Activated CD4-positive, alpha-beta T cell treated with anti-CD3 and anti-CD28 coated beads for 24 hours (primary cell): ENCODE measurements at regions not wholly inside any gene's neighbourhood (a gene's known extent, or its start where the extent isn't known, plus 50 kb on each side); places are given as distances from the start of the nearest gene placed in this dataset.

Experiments used
- DNase-seq, 2 donors: peaks; one replicate each; pipeline ENCODE4 v3.0.0-alpha.2; 2020; ENCODE audit warnings: low read depth in 2 of 2

DNA sequence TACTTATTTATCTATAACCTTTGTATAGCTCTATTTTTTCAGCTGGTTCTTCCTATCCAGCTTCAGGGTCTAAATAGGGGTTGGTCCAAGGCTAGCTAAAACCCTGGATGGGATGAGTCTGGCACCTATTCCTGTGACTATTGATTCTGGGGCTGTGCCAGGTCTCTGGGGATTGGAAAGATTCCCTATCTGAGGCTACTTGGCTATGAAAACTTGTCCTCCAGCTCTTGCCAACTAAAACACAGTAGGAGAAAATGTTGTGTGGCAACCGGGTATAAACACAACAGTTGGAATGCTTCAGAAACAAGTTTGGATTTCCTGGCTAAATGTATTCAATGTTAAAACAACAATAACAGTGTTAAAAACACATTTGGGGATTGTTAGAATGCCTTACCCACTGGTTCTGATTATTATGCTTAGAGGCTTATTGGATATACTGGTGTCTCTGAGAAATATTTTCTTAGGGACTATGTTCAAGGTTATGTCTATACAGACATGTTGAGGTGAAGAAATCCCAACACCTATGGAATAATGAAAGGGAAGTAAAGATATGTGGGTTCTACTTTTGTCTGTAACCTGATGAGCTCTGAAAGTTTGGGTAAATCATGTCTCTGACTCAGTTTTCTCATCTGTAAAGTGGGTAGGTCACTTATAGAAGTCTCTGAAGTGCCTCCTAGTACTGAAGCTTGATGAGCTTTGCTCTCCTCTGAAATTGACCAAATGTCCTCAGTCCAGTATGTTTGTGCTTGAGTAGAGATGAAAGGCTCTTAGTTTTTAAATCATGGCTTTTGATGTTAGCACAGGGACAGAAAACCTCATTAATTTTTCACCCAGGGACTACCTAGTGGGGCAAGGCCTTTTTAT is 460.7 kb downstream of the MTX2 start:
- DNase-seq: no peak

DNA sequence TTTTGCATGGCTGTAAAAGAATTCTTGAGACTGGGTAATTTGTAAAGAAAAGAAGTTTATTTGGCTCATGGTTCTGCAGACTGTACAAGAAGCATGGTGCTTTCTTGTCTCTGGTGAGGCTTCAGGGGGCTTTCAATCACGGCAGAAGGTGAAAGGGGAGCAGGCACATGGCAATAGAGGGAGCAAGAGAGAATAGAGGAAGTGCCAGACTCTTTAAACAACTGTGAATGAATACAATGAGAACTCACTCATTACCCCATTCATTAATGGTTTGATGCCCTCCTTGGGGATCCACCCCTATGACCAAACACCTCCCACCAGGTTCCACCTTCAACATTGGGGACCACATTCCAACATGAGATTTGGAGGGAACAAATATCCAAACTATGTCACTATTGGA is 463.5 kb downstream of the MTX2 start:
- DNase-seq: no peak

DNA sequence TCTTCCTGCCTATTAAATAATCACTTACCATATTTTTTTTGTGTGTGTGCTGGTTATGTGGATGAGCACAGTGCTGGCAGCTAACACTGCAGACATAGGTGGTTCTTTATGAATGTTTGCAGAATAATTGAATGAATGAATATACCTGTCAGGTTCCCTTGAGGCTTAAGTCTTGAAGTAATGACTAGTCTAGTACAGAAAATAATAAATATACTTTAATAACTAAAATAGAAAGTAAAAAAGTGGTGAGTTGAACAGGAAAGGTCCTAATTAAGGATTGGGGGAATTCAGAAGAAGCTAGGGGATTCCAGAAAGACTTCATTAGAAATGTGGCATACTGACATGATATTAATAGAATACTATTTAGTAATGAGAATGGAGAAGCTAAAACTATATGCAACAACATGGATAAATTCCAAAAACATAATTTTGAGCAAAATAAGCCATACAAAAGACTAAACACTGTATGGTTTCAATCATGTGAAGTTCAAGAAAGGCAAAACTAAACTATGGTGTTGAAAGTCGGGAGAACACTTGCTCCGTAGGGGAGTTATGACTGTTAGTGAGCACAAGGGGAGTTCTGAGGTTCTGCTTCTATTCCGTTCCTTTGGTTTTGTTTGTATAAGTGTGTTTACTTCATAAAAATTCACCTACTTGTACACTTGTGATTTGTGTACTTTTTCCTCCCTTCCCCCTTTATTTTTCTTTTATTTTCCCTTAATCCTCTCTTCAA is 464.6 kb downstream of the MTX2 start:
- DNase-seq: no peak

DNA sequence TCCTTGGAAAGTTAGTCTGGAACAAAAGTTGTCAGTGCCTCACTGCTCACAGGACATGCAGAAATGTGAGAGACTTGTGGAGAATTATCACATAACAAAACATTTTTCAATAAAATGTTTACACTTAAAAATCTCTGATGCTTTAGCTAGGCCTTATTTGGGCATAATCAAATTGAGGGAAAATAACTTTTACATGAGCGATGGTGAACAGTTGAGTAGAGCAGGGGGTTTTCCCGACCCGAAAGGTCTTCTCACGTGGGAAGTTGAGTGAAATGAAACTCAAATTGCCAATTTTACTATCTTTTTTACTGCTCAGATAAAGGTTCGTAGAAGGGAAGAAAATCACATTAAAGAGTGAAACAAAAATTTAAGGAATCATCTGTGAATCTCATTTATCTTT is 465.6 kb downstream of the MTX2 start:
- DNase-seq: no peak

DNA sequence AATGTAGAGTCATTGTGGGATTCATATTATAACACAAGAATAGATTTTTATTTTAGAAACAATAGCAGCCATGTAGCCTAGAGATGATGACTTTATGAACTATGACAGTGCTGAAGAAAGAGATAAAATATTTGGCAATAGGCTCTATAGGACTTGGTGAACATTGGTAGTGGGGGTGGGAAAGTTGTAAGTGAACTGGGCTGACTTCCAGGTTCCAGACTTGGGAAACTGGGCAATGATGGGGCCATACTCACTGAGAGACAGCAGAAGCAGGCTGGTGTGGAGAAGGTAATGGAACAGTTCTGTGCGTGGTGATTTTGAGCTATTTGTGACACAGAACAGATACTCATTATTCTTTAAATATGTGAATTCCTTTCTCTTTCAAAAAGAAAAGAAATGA is 470.3 kb upstream of the HNRNPA3 start:
- DNase-seq: no peak

DNA sequence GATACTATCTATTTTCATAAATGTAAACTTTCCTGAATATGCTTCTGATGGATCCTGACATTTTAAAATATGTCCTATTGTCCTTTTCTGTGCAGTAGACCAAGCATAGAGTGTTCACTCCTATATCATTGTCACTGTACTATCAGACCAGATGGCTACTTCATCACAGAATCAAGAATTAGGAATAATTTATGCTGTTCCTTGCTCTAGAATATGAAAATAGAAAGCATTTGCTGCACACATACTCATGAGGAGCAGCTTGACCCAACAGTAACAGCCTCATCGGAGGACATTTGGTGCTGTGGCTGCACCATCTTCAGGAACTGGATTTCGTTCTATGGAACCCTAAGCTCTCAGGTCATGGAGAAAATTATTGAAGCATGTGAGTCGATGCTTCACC is 468.9 kb upstream of the HNRNPA3 start:
- DNase-seq: no peak

DNA sequence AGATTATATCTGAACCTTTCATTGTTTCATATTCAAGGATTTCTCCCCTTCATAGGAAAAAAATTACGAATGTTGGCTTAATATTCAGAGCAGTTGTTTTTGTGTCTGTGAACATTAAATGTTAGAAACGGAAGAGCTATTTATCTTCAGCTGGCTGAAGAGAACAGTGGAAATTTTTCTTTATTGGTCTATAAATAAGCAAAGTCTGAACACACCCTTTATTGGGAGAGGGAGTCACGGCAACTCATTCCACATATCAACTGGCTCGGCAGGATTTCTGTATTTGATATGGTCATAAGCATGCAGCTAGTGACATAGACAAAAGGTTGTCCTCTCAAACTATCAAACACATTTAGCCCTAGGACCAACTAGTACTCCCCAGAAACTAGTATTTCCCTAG is 468.4 kb upstream of the HNRNPA3 start:
- DNase-seq: no peak

DNA sequence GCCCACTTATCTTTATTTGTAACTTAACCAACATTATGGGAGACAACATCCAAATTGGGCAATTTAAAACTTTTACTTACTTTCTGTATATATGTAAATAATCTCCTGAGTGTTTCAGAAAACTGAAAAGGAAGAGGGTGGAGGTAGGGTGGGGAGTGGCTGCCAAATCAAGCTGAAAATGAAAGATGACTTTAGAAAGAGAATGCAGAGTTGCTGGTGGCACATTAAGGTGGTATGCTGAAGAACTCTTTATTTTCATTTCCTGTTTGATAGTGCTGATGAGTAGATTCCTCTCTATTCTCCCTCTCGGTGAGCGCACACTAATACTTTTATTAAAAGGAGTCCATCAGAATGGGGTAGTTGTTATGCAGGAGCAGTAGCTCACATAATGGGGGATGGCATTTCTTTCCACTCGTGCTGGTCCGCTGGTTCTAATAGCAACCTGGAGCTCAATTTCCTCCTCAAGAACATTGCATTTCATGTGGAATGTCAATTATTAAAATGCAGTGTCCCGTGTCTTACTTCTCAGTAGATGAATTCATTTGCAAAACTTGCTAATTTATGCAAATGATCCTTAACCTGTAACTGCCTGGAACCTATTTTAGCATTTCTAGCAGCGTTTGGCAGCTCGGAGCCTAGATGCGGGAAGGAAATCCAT is 466.9 kb upstream of the HNRNPA3 start:
- DNase-seq: no peak

DNA sequence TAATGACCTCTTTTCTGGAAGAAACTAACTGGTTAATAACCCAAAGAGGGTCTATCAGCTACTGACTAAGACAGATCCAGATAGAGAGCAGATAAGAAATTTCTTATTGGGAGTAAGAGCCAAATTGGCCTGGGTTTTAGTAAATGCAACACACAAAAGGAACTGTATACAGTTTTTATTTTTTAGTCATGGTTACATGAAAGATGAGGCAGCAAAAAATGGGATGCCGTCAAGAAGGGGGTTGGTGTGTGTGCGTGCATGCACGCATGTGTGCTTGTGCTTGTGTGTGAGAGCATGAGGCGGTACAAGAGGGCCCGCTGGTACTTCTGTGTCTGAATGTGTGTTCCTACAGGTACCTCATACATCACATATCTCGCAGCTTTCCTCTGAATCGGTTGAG is 466.2 kb upstream of the HNRNPA3 start:
- no peak for DNase-seq

DNA sequence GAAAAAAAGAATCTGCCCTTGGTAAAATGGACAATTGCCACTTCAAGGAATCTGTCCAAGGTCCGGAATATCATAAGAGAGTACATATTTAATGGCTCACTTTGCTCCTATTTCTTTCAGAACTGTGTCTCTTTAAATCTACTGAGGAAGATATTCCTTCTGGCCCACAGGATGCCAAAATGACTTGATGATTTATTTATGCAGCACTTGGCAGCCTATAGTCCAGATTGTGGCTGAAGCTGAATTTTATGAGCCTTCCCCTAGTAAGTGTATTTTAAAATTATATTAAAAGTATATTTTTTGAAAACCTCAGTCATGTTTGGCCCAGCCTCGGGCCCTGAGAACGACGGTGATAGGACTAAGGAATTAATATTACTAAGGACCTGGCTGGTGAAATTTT is 465.1 kb upstream of the HNRNPA3 start:
- DNase-seq: no peak

DNA sequence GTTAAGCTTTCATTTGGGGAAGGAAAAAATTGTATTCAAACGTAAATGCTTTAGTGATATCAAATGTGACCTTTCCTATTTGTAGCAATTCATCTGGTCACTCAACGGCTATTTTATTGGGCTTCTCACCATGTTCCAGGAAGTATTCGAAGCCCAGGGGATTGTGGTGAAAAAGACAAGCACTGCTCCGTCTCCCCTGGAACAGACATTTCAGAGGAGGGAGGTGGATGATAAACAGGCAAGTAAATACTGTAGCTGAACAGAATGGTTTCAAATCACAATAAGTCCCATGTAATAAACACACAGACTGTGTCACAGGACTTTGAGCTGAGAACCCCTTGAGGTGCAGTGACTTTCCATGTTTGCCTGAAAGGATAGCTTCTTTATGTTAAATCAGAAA is 464.7 kb upstream of the HNRNPA3 start:
- no peak for DNase-seq

DNA sequence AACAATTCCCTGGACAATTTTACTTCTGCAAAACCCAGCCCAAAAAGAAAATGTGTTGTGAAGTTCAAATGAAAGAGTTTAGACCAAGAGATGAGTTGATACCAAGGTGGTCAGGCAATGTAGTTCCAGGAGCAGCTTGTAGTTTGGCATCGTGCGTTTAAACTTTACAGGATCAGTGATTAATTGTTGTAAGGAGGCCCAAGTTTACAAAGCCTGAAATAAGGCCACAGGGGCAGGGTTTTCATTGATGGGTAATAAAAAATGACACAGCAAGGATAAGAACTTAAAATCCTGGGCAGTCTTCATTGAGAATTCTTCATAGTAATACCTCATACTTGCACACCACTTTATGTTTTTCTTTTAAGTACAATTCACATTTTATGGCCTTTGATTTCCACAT is 463.9 kb upstream of the HNRNPA3 start:
- no peak for DNase-seq

DNA sequence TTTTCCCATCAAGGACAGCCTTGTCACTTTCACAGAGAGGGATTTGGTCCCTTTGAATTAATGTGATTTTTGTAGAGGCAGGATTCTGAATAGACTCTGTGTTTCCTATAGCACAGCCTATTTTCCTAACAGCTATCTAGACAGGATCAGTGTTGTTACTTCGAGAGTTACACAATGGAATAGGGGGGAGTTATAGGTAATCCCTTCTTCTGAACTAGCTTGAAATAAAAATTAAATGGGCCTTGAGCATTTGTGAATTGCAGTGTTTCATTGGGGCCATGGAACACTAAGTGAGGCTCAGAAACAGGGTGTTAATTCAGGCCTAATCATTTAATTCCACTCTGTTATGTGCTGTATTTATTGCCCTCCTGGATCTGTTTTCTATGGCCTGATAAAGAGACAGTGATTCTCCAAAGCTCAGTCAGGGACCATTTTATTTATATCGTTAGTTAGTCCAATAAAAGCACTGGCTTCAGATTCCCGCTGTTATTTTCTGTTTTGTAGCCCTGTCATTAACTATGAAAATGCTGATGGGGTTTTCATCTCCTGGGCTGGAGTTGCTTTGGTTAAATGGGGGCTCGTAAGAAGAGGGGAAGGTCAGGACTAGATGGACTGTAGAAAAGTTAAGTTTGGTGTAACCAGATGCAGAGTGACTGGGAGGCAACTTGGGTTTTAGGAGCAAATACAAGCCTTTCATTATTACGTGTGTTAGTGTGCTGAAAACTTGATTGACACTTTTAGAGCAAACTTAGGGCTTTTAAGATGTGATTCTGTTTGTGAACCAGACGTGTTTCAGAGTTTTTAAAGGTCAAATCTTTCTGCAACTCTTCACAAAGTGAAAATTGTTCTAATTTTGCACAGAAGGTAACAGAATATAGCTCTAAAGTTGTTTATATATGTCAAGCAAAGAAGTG is 461.0 kb upstream of the HNRNPA3 start:
- DNase-seq: no peak

DNA sequence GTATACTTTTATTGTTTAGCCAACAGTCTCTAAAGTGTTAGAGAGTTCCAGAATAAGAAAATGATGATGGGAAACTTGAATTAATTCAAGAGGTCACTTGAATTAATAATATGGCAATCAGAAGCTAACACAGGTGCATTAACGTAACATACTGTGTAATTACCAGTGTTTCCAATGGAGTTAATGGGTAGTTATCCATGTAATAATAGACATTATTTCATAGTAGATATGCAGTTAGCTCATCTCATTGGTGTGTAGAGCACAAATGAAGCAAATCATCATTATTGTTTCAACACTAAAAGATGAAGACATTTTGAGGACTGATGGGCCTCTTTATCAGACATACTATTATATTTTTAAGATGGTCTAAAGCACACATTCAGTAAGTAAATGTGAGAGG is 460.3 kb upstream of the HNRNPA3 start:
- DNase-seq: no peak

DNA sequence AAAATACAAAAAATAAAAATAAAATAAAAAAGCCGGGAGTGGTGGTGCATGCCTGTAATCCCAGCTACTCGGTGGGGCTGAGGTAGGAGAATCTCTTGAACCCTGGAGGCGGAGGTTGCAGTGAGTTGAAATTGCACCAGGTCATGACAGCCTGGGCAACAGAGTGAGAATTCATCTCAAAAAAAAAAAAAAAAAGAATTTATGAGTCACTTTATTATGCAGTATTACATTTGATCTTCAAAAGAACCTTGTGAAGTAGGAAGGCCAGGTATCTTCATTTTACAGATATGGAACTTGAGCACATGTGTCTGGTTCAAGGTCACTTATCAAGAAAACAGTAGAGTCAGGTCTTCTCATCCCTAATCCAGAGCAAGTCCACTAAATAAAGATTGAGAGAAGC is 459.4 kb upstream of the HNRNPA3 start:
- DNase-seq: no peak

DNA sequence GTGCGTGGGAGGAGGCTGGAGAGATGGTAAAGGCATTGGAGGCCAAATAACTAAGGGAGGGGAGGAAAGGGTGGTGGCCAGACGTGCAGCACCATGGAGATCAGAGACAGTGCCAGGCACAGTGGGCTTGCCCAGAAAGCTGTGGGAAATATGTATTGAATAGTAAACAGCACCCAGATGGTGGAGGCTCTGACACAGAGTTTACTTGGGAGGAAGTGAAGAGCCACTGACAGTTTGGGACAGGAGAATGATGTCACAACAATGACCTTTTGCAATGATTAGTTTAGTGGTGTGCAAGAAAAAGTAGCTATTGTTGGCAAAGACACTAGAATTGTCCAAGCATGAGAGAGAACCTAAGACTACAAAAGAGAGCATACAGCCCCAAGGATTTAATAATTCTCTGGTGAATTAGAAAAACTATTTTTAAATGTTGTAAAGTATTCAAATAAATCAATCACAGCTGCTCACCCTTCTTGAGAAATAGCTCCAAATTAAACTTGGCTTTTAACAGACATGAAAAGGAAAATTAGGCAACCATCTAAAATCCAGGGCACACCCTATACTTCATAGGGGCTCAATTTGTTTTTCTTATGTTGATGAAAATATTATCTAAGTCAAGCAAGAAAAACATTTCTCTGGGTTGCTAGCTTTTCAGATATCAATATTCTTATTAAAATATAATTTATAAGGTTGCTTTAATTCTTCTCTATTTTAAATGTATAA is 458.7 kb upstream of the HNRNPA3 start:
- DNase-seq: no peak

DNA sequence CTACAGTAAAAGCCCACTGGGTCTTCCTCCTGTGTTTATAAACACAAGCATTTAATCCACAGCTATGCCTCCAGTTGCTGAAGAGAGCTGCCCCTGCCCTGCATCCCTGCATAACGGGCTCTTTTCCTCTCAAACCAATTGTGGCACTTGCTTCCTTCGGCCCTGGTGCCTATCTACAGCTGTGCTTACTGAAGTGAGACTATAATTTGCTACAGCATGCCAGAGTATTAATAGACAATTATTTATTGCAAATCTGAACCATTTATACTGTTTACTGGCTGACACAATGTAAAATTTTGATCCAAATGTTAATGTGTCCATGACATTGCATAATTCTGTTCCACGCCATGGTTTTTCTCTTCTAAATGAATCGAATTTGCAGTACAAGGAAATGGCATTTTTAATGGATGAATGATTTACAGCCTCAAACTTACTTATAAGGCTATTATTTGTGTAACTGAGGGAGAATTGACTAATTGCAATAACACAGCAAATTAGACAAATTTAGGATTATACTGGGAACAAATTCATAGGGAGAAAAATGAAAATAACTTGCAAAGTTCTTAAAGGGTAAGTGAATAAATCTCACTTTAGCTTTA is 457.0 kb upstream of the HNRNPA3 start:
- no peak for DNase-seq

DNA sequence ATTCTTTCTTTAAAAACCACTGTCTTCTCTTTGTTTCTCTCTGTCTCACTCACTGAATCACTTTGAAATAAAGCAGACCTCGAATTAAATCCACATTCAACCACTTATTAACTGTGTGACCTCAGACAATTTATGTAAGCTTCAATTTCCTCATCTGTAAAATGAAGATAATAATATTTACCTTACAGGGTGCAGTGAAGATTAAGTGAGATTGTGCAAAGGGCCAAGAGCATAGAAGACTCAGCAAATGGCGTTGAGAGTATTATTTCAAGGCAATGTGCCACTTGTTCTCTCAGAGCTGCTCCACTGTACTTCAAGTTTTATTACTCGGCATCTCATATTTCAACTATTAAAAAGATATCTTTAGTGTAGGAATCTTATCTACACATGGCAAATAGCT is 454.2 kb upstream of the HNRNPA3 start:
- no peak for DNase-seq

DNA sequence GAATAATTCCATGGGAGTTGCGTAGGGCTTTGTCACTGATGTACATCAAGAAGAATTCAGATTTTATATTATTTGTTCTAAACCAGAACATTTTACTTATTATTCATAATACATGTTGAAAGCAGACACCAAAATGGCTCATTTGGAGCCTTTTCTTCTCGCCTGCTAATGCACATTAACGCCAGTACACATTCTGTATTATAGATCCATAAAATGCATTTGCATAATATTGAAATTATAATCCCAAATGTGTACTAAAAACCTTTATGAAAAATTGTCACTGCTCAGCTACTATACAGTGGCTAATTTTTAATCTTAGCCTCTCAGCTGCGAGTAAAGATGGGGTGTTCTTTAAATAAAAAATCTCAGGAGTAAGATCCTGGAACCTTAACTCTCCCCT is 452.2 kb upstream of the HNRNPA3 start:
- DNase-seq: no peak

DNA sequence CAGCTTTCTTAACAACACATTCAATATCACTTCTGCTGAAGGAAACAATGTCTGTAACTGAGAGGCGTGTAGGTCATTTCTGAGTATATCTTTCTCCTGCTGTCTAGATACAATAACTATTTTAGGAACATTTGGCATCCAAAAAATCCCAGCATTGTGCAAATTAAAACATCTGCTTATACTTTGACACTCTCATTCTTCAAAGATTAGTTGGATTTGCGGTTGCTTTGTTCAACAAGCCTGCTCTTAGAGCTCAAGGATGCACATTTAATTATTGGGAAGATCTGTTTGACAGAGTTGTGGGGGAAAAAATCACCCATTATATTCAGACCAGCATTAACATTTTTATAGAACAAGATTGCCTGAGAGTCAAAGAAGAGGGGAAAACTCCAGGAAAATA is 449.5 kb upstream of the HNRNPA3 start:
- no peak for DNase-seq
